BJ (cell line): ENCODE measurements at regions not wholly inside any gene's neighbourhood (a gene's known extent, or its start where the extent isn't known, plus 50 kb on each side); places are given as distances from the start of the nearest gene placed in this dataset.
"Not testable (repeated sequence)": the region's sequence is repeated elsewhere in the genome, so short reads cannot be mapped to it uniquely, and the experiment has no call there.

Experiments used
- CTCF ChIA-PET: fragments of 350-600 bp; formaldehyde crosslinking; extraction: SDS; loops from one replicate; lab custom pipeline; 2021; ENCODE audit warnings: antibody characterized with exemption, inconsistent platforms; lab: Yijun Ruan, JAX
- POLR2A ChIA-PET: fragments of 300-600 bp; sonication (Branson Sonifier 250); formaldehyde crosslinking; extraction: SDS; loops from one replicate; lab custom pipeline; 2021; ENCODE audit warnings: antibody characterized with exemption; lab: Charles Lee
- DNase-seq: peaks from one replicate; pipeline ENCODE4 v3.0.0-alpha.2; 2011; ENCODE audit warnings: low read depth
- H3K27me3 ChIP-seq: 2 replicates; pipeline ENCODE4 v1.6.0; 2011; ENCODE audit warnings: low read length; ENCODE audit not compliant: control insufficient read depth, insufficient read depth
- H3K36me3 ChIP-seq: 2 replicates; pipeline ENCODE4 v1.5.1; 2011; ENCODE audit warnings: low read length; ENCODE audit not compliant: control insufficient read depth, insufficient read depth
- H3K4me3 ChIP-seq: 2 replicates; pipeline ENCODE4 v1.5.1; 2011; ENCODE audit warnings: low read depth, mild to moderate bottlenecking, control low read depth, low read length
- TF ChIP-seq, protein P1 (sequence below): IDR thresholded peaks from 2 replicates; pipeline ENCODE4 v1.5.1; 2011; ENCODE audit warnings: low read depth, mild to moderate bottlenecking, control low read depth, inconsistent platforms, low read length, moderate library complexity; ENCODE audit not compliant: insufficient read depth

DNA sequence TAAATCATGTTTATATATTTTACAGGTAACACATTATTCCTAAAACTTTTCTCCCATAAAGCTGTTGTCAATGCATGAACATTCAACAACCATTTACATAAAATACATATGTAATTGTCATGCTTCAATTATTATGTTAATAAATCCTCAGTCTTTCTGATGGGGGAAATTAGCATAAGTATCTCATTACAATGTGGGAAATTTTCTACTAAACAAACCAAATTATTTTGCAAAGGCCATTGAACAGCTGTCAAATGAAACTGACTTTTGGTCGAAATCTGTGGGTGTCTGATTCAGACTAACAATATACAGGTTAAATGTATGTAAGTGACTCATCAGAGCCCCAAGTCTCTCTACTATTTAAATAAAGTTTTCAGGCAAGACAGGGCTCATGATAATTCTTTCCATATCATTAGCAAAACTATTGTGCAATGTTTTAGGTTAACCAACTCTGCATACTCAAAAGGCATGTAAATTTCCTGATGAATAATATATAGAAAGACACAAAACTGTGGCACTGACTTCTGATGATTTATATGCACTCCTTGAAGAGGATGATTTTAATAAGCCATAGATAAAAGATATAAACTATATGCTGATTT lies 795.3 kb upstream of the AADAT start:
- ChIA-PET POLR2A (no interaction called here), CTCF (no interaction called here)
- Histone ChIP-seq H3K27me3 (no peaks in the 10 kb centered on the region), H3K36me3 (no peaks in the 10 kb centered on the region), H3K4me3 (no peak overlapping the region)
- TF ChIP-seq, protein P1, sequence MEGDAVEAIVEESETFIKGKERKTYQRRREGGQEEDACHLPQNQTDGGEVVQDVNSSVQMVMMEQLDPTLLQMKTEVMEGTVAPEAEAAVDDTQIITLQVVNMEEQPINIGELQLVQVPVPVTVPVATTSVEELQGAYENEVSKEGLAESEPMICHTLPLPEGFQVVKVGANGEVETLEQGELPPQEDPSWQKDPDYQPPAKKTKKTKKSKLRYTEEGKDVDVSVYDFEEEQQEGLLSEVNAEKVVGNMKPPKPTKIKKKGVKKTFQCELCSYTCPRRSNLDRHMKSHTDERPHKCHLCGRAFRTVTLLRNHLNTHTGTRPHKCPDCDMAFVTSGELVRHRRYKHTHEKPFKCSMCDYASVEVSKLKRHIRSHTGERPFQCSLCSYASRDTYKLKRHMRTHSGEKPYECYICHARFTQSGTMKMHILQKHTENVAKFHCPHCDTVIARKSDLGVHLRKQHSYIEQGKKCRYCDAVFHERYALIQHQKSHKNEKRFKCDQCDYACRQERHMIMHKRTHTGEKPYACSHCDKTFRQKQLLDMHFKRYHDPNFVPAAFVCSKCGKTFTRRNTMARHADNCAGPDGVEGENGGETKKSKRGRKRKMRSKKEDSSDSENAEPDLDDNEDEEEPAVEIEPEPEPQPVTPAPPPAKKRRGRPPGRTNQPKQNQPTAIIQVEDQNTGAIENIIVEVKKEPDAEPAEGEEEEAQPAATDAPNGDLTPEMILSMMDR, result no peak
- no peak for DNase-seq

DNA sequence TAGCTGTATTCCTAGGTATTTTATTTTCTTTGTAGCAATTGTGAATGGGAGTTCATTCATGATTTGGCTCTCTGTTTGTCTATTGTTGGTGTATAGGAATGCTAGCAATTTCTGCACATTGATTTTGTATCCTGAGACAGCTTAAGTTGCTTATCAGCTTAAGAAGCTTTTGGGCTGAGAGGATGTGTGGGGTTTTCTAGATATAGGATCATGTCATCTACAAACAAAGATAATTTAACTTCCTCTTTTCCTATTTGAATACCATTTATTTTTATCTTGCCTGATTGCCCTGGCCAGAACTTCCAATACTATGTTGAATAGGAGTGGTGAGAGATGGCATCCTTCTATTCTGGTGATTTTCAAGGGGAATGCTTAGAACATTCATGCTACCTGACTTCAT lies 791.9 kb upstream of the AADAT start:
- CTCF ChIA-PET, POLR2A ChIA-PET, H3K27me3 ChIP-seq: not testable (repeated sequence)

DNA sequence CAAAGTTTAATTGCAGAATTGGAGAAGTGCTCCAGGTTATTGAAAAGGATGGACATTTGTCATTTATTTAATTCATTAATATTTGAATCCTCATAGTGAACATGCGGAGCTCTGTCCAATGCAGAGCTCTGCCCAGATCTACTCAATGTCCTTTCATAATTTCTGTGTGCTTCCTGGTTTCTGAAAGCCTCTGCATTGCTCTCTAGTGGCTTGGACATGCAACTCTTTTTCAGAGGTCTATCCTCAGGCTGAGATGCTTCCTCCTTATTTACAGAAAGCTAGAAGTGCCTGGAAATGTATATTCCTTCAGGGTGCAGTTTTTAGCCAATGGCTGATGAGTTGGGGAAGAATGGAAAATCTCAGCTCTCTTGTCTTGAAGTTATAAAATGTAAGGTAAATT lies 786.1 kb upstream of the AADAT start:
- Histone ChIP-seq H3K27me3 (no peaks in the 10 kb centered on the region), H3K4me3 (no peak overlapping the region), H3K36me3 (no peaks in the 10 kb centered on the region)
- TF ChIP-seq, protein P1, result no peak
- ChIA-PET POLR2A (no interaction called here), CTCF (interaction anchor here (0.9 kb wide), 1 partner anchor 537 kb away, joined by 3 read pairs; no protein-coding TSS in a partner anchor)
- DNase-seq, result no peak

More for the DNA sequence above, 791.9 kb upstream of the AADAT start:
- not testable (repeated sequence) for H3K4me3 ChIP-seq, DNase-seq, H3K36me3 ChIP-seq

DNA sequence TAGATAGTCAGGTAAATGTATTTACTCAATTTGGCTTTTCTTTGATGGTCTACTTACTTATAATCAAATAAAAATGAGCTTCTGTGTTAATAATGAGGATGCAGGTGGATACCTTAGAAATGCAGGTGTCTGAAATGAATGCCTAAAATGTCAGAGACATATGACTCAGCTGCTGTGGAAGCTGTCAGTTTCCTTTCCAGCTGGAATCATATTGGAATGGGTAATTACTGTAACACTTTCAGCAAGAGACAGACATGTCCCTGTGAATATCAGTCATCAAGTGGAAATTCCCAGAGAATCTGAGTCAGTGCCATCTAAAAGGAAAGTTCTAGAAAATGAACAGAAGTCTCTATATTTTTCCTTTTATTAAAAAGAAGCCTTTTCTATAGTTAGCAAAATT lies 783.0 kb upstream of the AADAT start:
- Histone ChIP-seq H3K27me3 (no peaks in the 10 kb centered on the region), H3K36me3 (no peaks in the 10 kb centered on the region), H3K4me3 (no peak overlapping the region)
- CTCF ChIA-PET, result interaction anchor here (0.7 kb wide), 1 partner anchor 440 kb away, joined by 3 read pairs; no protein-coding TSS in a partner anchor
- TF ChIP-seq, protein P1, result no peak
- POLR2A ChIA-PET, result no interaction called here
- DNase-seq, result no peak

DNA sequence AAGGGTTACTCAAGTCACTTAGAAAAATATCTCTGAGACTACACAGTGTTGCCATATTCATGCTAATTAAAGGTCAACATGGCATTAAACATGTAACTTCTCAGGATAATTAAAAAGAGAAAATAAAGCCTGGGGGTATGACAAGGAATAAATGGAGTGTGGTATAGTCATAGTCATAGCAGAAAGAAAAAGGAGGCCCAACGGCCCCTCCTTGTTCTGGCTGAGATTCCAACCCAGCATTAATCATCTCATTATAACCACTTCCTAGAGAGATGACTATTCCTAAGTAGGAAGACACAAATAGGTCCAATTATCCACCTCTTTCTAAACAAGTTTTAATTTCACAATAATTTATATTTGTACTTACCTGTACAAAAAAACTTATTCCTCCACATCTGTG lies 778.4 kb upstream of the AADAT start:
- no peak for DNase-seq
- Histone ChIP-seq H3K27me3 (no peaks in the 10 kb centered on the region), H3K36me3 (no peaks in the 10 kb centered on the region), H3K4me3 (no peak overlapping the region)
- TF ChIP-seq, protein P1, result no peak
- ChIA-PET POLR2A (no interaction called here), CTCF (no interaction called here)

DNA sequence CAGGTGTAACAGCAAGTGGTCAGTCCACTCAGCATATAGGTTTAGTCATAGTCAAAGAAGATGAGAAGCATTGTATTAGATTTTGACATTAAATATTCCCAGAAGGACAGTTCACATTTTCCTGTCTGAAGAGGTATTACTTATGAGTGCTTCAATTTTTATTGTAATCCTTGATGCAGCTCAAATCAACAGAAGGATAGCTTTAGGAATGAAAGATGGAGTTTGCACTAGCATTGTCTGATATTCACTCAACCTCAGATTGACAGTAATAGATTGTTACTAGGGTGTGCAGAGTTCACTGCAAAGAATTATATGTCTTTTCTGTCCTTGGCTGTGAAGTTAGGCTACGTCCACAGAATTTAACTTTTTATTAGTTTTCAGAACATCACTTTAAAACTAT lies 764.3 kb upstream of the AADAT start:
- POLR2A ChIA-PET, result no interaction called here
- H3K36me3 ChIP-seq, result no peaks in the 10 kb centered on the region
- no peak overlapping the region for H3K4me3 ChIP-seq
- no peaks in the 10 kb centered on the region for H3K27me3 ChIP-seq
- TF ChIP-seq, protein P1, result no peak
- CTCF ChIA-PET, result no interaction called here
- no peak for DNase-seq
